Right lobe of liver (tissue), 6 donors: ENCODE measurements at regions not wholly inside any gene's neighbourhood (a gene's known extent, or its start where the extent isn't known, plus 50 kb on each side); places are given as distances from the start of the nearest gene placed in this dataset.
A peak's percentile ranks its signal among the peaks of the same experiment; 100 is the strongest.

Experiments used
- ATAC-seq, 4 donors: fragments of 200-7000 bp; cut with Tn5 transposase; one replicate each; pipeline ENCODE4 v1.9.1; 2020; ENCODE audit warnings: mild to moderate bottlenecking in 4 of 4, moderate library complexity in 4 of 4
- DNase-seq, 3 donors: peaks; one replicate each; pipeline ENCODE4 v3.0.0-alpha.2; 2020
- H3K27ac ChIP-seq, 3 donors: fragments of 200-600 bp; one replicate each; pipeline ENCODE4 v1.8.0; 2022
- H3K27me3 ChIP-seq, 2 donors: fragments of 200-600 bp; one replicate each; pipeline ENCODE4 v1.8.0; 2022
- H3K36me3 ChIP-seq, 4 donors: fragments of 200-600 bp; sonication (generic) in 1 of 4; one replicate each; pipeline versions ENCODE4 v1.5.1 to v1.8.0; 2017 to 2022; ENCODE audit warnings: control low read depth in 1 of 4
- H3K4me1 ChIP-seq, 4 donors: fragments of 200-600 bp; sonication (generic) in 1 of 4; one replicate each; pipeline versions ENCODE4 v1.5.1 to v1.8.0; 2017 to 2022; ENCODE audit warnings: control low read depth in 1 of 4
- H3K4me3 ChIP-seq, 3 donors: fragments of 200-600 bp; one replicate each; pipeline ENCODE4 v1.8.0; 2022
- H3K9me3 ChIP-seq, 4 donors: fragments of 200-600 bp; sonication (generic) in 1 of 4; one replicate each; pipeline versions ENCODE4 v1.5.1 to v1.8.0; 2017 to 2022; ENCODE audit warnings: control low read depth in 1 of 4
- POLR2A ChIP-seq: fragments of 450-650 bp; IDR thresholded peaks from one replicate; pipeline ENCODE4 v1.6.1; 2017; ENCODE audit warnings: antibody characterized with exemption, mild to moderate bottlenecking
- WGBS: methylation state at CpG from one replicate; pipeline ENCODE4 v1.1.6; 2018; ENCODE audit warnings: low coverage, low lambda C conversion rate; ENCODE audit not compliant: insufficient coverage; ENCODE audit errors: missing lambda C conversion rate; 5-methylcytosine and 5-hydroxymethylcytosine counted together
- intact Hi-C, 2 donors: fragments of 100-400 bp; cut with DNase I; formaldehyde crosslinking; loops; one replicate each; pipeline versions ENCODE4 v1.11.2 to v1.14.1; 2022
- TF ChIP-seq, protein P1 (sequence below), 4 donors: fragments of 200-600 bp in 3 of 4; fragments of 450-650 bp in 1 of 4; IDR thresholded peaks; one replicate each; pipeline versions ENCODE4 v1.5.1 to v1.8.0; 2016 to 2022; ENCODE audit warnings: antibody characterized with exemption in 4 of 4, mild to moderate bottlenecking in 2 of 4
- donor health status: DM: no; HTN: yes; CAD: no.
- donor health status: DM: no; HTN: no; CAD: no.
- donor health status: DM: no; HTN: no; CAD: no.
- donor health status: DM: no; HTN: yes; CAD: no.
- donor health status: DM: no; HTN: yes; CAD: no.

DNA sequence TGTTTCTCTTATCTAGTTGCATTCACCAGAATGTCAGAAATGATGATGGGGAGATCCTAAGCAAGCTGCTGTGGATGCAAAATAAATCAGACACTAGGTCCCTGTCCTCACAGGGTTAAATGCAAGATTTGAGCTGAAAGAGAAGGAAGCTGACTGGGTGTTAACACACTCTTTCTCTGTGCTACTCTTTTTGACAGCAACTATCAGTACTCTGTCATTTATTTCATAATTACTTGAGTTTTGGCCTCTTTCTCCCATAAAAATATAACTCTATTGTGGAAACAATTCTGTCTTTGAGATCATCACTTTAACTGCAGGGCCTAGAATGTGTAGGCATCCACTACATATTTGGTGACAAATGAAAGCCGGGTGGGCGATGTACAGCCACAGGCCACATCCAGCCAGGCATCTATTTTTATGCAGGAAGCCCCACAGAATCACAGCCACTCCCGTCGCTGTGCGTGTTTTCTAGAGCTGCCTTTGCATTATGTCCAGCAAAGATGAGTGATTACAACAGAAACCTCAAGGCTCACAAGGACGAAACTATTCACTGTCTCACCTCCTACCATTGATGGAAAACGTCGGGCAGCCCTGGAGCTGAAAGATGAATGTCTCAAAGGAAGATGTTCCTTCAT is 849.0 kb downstream of the RNF144A start:
- ATAC-seq (no peak), DNase-seq (no peak)
- no peaks in the 10 kb centered on the region for H3K27me3 ChIP-seq
- no peak overlapping the region for H3K27ac ChIP-seq
- TF ChIP-seq POLR2A, result no peak
- TF ChIP-seq, protein P1, sequence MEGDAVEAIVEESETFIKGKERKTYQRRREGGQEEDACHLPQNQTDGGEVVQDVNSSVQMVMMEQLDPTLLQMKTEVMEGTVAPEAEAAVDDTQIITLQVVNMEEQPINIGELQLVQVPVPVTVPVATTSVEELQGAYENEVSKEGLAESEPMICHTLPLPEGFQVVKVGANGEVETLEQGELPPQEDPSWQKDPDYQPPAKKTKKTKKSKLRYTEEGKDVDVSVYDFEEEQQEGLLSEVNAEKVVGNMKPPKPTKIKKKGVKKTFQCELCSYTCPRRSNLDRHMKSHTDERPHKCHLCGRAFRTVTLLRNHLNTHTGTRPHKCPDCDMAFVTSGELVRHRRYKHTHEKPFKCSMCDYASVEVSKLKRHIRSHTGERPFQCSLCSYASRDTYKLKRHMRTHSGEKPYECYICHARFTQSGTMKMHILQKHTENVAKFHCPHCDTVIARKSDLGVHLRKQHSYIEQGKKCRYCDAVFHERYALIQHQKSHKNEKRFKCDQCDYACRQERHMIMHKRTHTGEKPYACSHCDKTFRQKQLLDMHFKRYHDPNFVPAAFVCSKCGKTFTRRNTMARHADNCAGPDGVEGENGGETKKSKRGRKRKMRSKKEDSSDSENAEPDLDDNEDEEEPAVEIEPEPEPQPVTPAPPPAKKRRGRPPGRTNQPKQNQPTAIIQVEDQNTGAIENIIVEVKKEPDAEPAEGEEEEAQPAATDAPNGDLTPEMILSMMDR (IDR thresholded peaks at IDR 0.05), result no peak
- no peaks in the 10 kb centered on the region for H3K36me3 ChIP-seq
- WGBS, result 90% methylated on average over 8 of the region's 8 CpGs
- intact Hi-C loops, result no loop called here
- H3K9me3 ChIP-seq, result no peaks in the 10 kb centered on the region
- H3K4me3 ChIP-seq, result no peak overlapping the region
- H3K4me1 ChIP-seq, result no peaks in the 10 kb centered on the region

DNA sequence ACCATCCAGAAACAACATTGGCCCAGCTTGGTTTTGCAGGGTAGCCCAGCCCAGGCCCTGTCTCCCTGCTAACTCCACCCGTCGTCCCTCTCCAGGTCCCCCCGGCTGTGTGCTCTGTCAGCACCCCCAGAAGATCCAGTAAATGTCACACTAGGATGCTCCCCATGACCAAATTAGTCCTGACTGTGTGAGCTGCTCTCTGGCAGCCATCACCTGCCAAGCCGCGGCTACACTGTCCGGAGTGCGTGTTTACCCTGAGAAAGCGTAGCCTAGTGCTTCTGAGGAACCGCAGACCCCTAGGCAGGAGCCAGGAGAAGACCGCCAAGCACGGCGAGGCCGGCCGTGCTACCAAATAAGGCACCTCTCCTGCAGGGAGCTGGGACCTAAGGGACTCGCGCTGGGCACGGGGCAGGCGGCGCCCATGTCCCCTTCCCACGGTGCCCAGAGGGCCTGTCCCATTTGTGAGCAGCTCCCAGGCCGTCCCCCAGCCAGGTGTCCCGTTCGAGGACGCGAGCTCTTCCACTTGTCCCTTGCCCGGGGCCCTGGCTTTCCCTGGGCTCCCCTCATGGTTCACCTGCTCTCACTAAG is 849.9 kb downstream of the RNF144A start:
- Histone ChIP-seq H3K27me3 (no peaks in the 10 kb centered on the region), H3K4me1 (no peaks in the 10 kb centered on the region), H3K36me3 (no peaks in the 10 kb centered on the region), H3K9me3 (no peaks in the 10 kb centered on the region), H3K27ac (no peak overlapping the region), H3K4me3 (no peak overlapping the region)
- no peak for DNase-seq
- 100% methylated on average over 1 of the region's 26 CpGs for WGBS
- no peak for TF ChIP-seq POLR2A
- TF ChIP-seq, protein P1 (IDR thresholded peaks at IDR 0.05), result no peak
- intact Hi-C loops, result no loop called here
- ATAC-seq, result peak in 1 of 4 donors; percentile 36

DNA sequence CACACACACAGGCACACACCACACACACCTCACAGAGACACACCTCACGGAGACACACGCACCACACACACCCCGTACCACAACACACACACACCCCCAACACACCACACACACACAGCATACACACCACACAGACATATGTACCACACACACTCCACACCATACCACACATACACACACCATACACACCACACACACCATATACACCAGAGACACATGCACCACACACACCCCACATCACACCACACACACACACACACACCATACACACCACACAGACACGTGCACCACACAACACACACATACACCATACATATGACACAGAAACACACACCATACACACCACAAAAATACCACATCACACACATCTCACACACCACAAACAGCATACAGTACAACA is 850.7 kb downstream of the RNF144A start:
- Histone ChIP-seq H3K27me3 (no peaks in the 10 kb centered on the region), H3K4me1 (no peaks in the 10 kb centered on the region), H3K9me3 (no peaks in the 10 kb centered on the region), H3K36me3 (no peaks in the 10 kb centered on the region), H3K4me3 (no peak overlapping the region), H3K27ac (no peak overlapping the region)
- no peak for DNase-seq
- WGBS, result 88% methylated on average over 1 of the region's 4 CpGs
- TF ChIP-seq POLR2A, result no peak
- TF ChIP-seq, protein P1 (IDR thresholded peaks at IDR 0.05), result no peak
- intact Hi-C loops, result no loop called here
- ATAC-seq, result no peak

DNA sequence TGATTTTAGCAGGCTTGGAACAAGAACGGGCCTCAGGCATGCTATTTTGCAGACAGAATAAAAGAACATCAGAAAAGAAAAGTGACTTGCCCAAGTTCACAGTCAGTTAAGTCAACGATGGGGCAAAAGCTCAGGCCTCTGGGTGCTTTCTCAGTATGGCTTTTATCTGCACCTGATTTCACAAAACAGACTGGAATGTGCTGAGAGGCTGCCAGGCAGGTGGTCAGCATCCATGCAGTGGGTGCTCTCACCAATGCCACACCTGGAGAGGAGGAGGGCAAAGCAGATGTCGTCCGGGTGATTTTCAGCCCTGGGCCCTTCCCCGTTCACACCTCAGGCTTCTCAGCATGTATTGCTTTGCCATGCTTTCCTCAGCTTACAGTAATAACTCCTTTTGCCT is 854.6 kb downstream of the RNF144A start:
- no peaks in the 10 kb centered on the region for H3K9me3 ChIP-seq
- H3K27ac ChIP-seq, result no peak overlapping the region
- H3K4me1 ChIP-seq, result no peaks in the 10 kb centered on the region
- no peak overlapping the region for H3K4me3 ChIP-seq
- no peaks in the 10 kb centered on the region for H3K27me3 ChIP-seq
- WGBS, result 56% methylated on average over 1 of the region's 5 CpGs
- ATAC-seq, result no peak
- no peak for TF ChIP-seq POLR2A
- TF ChIP-seq, protein P1 (IDR thresholded peaks at IDR 0.05), result no peak
- H3K36me3 ChIP-seq, result no peaks in the 10 kb centered on the region
- intact Hi-C loops, result no loop called here
- DNase-seq, result no peak
